Pancreas (tissue), 10 donors: ENCODE measurements at regions not wholly inside any gene's neighbourhood (a gene's known extent, or its start where the extent isn't known, plus 50 kb on each side); places are given as distances from the start of the nearest gene placed in this dataset.

Experiments
- ATAC-seq, 4 donors: fragments of 200-7000 bp; cut with Tn5 transposase; one replicate each; pipeline versions ENCODE4 v1.8.0 to v1.9.1; 2020; ENCODE audit warnings: mild to moderate bottlenecking in 4 of 4, moderate library complexity in 4 of 4
- DNase-seq, 6 donors: peaks; one replicate each; pipeline ENCODE4 v3.0.0-alpha.2; 2020
- FAIRE-seq: peaks from 2 replicates; lab custom pipeline; 2012; peaks lifted over from hg19 to GRCh38; lab: Jason Lieb, UNC
- H3K27ac ChIP-seq, 4 donors: fragments of 200-600 bp; sonication (generic); 1 replicate in 3 of 4; 2 replicates in 1 of 4; pipeline versions ENCODE4 v1.5.0 to v1.8.0; 2020
- H3K27me3 ChIP-seq, 4 donors: fragments of 200-600 bp; one replicate each; pipeline ENCODE4 v1.8.0; 2021
- H3K36me3 ChIP-seq, 3 donors: fragments of 200-600 bp; sonication (generic) in 1 of 3; one replicate each; pipeline versions ENCODE4 v1.5.0 to v1.8.0; 2020 to 2021
- H3K4me1 ChIP-seq, 3 donors: fragments of 200-600 bp; one replicate each; pipeline ENCODE4 v1.8.0; 2021
- H3K4me3 ChIP-seq, 4 donors: fragments of 200-600 bp; sonication (generic) in 2 of 4; one replicate each; pipeline versions ENCODE4 v1.5.0 to v1.8.0; 2020 to 2021
- H3K9me3 ChIP-seq, 4 donors: fragments of 200-600 bp; one replicate each; pipeline ENCODE4 v1.8.0; 2021
- CTCF ChIP-seq, 4 donors: fragments of 200-600 bp; sonication (generic) in 3 of 4; IDR thresholded peaks; one replicate each; pipeline versions ENCODE4 v1.5.0 to v1.8.0; 2021; ENCODE audit warnings: antibody characterized with exemption in 4 of 4
- WGBS, 2 donors: extraction: QIAGEN DNeasy Blood & Tissue Kit; methylation state at CpG; one replicate each; pipeline ENCODE4 v1.1.7; 2013; 5-methylcytosine and 5-hydroxymethylcytosine counted together
- intact Hi-C, 3 donors: fragments of 100-400 bp; cut with DNase I; formaldehyde crosslinking; loops; one replicate each; pipeline versions ENCODE4 v1.11.1 to v1.14.2; 2022
- donor health status: healthy with polysubstance abuse.
- donor health status: DM: no; HTN: no; CAD: no; lungs with moderate emphysema.
- donor health status: DM: no; HTN: no; CAD: no.
- donor health status: control.
- donor health status: control.
- donor health status: Bipolar disorder and iron deficiency.
- donor health status: DM: yes; HTN: yes; CAD: no.
- donor health status: DM: no; HTN: no; CAD: no.
- donor health status: DM: no; HTN: no; CAD: no.
- donor health status: DM: yes; HTN: yes; CAD: no.

DNA sequence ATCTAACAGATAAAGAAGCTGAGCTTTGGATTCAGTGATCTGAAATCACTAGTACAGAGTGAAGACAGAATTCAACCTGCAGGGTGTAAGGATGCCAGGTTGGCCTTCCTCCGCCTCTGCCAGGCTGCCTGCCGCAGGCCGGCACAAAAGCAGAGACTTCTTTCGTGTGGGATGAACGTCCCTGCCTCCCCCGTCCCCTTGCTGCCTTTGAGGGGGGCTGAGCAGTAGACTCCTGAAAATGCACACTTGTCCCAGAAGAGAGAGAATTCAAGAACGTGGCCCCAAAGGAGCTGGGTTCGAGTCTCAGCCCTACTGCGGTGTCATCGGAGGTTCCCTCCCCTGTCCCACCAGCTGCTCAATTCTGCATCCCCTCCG lies 154.3 kb downstream of the BCL11B start:
- H3K27ac ChIP-seq = no peak overlapping the region
- peaks cover 0 to 7% (median 0%) of the 10 kb centered on the region in 4 donors for H3K27me3 ChIP-seq
- no peaks in the 10 kb centered on the region for H3K4me1 ChIP-seq
- ATAC-seq (no peak), DNase-seq (no peak), FAIRE-seq (no peak)
- no peak for TF ChIP-seq CTCF (IDR thresholded peaks at IDR 0.05)
- intact Hi-C loops = no loop called here
- WGBS, 2 donors = 52 to 54% methylated on average over 11 of the region's 11 CpGs
- H3K9me3 ChIP-seq = no peaks in the 10 kb centered on the region
- no peaks in the 10 kb centered on the region for H3K36me3 ChIP-seq
- no peak overlapping the region for H3K4me3 ChIP-seq

DNA sequence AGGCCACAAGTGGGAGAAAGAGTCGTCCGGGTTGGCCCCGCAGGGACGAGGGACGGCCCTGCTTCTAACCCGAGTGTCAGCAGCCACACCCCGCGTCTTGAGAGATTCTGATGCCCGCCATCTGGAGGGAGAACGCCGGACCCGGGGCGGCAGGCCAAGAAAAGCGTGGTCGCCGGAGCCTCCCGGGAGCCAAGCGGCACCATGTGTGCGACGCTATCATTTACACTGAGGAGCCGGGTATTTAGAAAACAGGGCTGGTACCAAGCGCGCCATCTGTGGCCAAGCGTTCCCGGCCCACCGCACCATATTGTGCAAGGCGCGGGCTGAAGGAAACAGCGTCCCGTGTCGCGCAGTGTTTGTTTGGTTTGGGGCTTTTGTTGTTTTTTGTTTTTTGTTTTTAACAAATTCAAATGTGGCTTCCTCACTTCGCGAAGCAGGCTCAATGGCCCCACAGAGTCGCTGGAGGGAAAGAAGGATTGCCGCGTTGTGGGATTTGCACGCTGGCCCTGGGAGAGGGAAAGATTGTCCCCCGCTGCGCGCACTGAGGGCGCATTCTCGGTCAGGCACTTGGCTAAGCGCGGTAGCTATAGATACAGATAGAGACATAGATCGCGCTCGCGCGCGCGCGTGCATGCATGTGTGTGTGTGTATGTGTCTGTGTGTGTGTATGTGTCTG lies 153.8 kb downstream of the BCL11B start:
- Histone ChIP-seq H3K27me3 (peaks cover 0 to 7% (median 0%) of the 10 kb centered on the region in 4 donors), H3K27ac (no peak overlapping the region), H3K36me3 (no peaks in the 10 kb centered on the region), H3K4me3 (no peak overlapping the region), H3K4me1 (no peaks in the 10 kb centered on the region), H3K9me3 (no peaks in the 10 kb centered on the region)
- no peak for ATAC-seq
- FAIRE-seq = no peak
- 15 to 17% methylated on average over 53 of the region's 53 CpGs for WGBS, 2 donors
- TF ChIP-seq CTCF (IDR thresholded peaks at IDR 0.05) = no peak
- intact Hi-C loops = no loop called here
- DNase-seq = no peak

DNA sequence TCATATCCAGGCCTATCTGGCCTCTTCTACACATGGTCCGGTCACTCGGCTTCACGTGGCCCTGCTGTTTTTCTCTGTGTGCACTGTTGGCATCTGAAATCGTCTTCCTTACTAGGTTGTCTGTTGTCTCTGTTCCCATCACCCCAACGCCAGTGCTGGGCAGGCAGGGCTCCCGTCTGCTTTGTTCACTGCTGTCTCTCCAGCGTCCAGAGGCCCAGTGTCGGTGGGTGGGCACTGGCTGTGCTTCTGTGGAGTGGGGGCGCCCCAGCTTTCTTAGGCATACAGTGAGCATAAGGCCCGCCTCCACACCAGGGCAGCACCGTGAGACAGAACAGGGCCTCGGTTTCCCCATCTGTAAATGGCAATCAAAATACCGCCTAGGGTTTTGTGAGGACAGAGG lies 153.1 kb downstream of the BCL11B start:
- intact Hi-C loops = no loop called here
- FAIRE-seq (no peak), DNase-seq (no peak)

More for the DNA sequence above, 153.1 kb downstream of the BCL11B start:
- ATAC-seq = no peak
- TF ChIP-seq CTCF (IDR thresholded peaks at IDR 0.05) = no peak
- WGBS, 2 donors = 44 to 57% methylated on average over 13 of the region's 13 CpGs
- H3K4me3 ChIP-seq = no peak overlapping the region
- peaks cover 0 to 7% (median 0%) of the 10 kb centered on the region in 4 donors for H3K27me3 ChIP-seq
- no peak overlapping the region for H3K27ac ChIP-seq
- no peaks in the 10 kb centered on the region for H3K36me3 ChIP-seq
- no peaks in the 10 kb centered on the region for H3K9me3 ChIP-seq
- H3K4me1 ChIP-seq = no peaks in the 10 kb centered on the region
